ENCODE measurements at regions not wholly inside any gene's neighbourhood (a gene's known extent, or its start where the extent isn't known, plus 50 kb on each side); places are given as distances from the start of the nearest gene placed in this dataset.

- DNase-seq (ENCODE audit: low spot score), result no peak
Measured at GRCh38 chr22:49136041-49136815, 691.4 kb downstream of the BRD1 start.

- DNase-seq (ENCODE audit: low spot score), result no peak
Measured at GRCh38 chr22:49134076-49134475, 693.6 kb downstream of the BRD1 start.

GRCh38 chr22:49133541-49133940, 694.1 kb downstream of the BRD1 start:
- DNase-seq (ENCODE audit: low spot score), result no peak

- DNase-seq (ENCODE audit: low spot score), result no peak
Measured at GRCh38 chr22:49132009-49132408, 695.7 kb downstream of the BRD1 start.

- no peak for DNase-seq (ENCODE audit: low spot score)
Measured at GRCh38 chr22:49129736-49130135, 697.9 kb downstream of the BRD1 start.

GRCh38 chr22:49128874-49129273, 698.8 kb downstream of the BRD1 start:
- no peak for DNase-seq (ENCODE audit: low spot score)

- no peak for DNase-seq (ENCODE audit: low spot score)
Measured at GRCh38 chr22:49124608-49125007, 703.1 kb downstream of the BRD1 start.

GRCh38 chr22:49123621-49124192, 704.0 kb downstream of the BRD1 start:
- DNase-seq (ENCODE audit: low spot score), result no peak

GRCh38 chr22:49119551-49119952, 708.1 kb downstream of the BRD1 start:
- no peak for DNase-seq (ENCODE audit: low spot score)

GRCh38 chr22:49118065-49118464, 709.6 kb downstream of the BRD1 start:
- DNase-seq (ENCODE audit: low spot score), result no peak

- DNase-seq (ENCODE audit: low spot score), result no peak
Measured at GRCh38 chr22:49117486-49117885, 710.2 kb downstream of the BRD1 start.

GRCh38 chr22:49116486-49117120, 711.1 kb downstream of the BRD1 start:
- DNase-seq (ENCODE audit: low spot score), result no peak

- DNase-seq (ENCODE audit: low spot score), result no peak
Measured at GRCh38 chr22:49116021-49116420, 711.7 kb downstream of the BRD1 start.

GRCh38 chr22:49115197-49115596, 712.5 kb downstream of the BRD1 start:
- no peak for DNase-seq (ENCODE audit: low spot score)

GRCh38 chr22:49113758-49114157, 713.9 kb downstream of the BRD1 start:
- DNase-seq (ENCODE audit: low spot score), result no peak

- DNase-seq (ENCODE audit: low spot score), result no peak
Measured at GRCh38 chr22:49112661-49113626, 714.7 kb downstream of the BRD1 start.

GRCh38 chr22:49112176-49112575, 715.5 kb downstream of the BRD1 start:
- DNase-seq (ENCODE audit: low spot score), result no peak

GRCh38 chr22:49111085-49111484, 716.6 kb downstream of the BRD1 start:
- no peak for DNase-seq (ENCODE audit: low spot score)

GRCh38 chr22:49108636-49109315, 718.9 kb downstream of the BRD1 start:
- no peak for DNase-seq (ENCODE audit: low spot score)

- no peak for DNase-seq (ENCODE audit: low spot score)
Measured at GRCh38 chr22:49107961-49108530, 719.6 kb downstream of the BRD1 start.

GRCh38 chr22:49107561-49107960, 720.1 kb downstream of the BRD1 start:
- no peak for DNase-seq (ENCODE audit: low spot score)

All from CD4-positive, alpha-beta T cell treated with Interleukin-2 at 100 ng/mL for 4 hours (primary cell).